Erythroblast (primary cell): ENCODE measurements at regions not wholly inside any gene's neighbourhood (a gene's known extent, or its start where the extent isn't known, plus 50 kb on each side); places are given as distances from the start of the nearest gene placed in this dataset.

Experiments
- GATA1 ChIP-seq: IDR thresholded peaks from 2 replicates; pipeline ENCODE4 v1.6.1; 2011; ENCODE audit warnings: low read depth, mild to moderate bottlenecking, control low read depth, low read length, moderate library complexity
- POLR2A ChIP-seq: IDR thresholded peaks from 2 replicates; pipeline ENCODE4 v1.6.1; 2011; ENCODE audit warnings: mild to moderate bottlenecking, low read length

GRCh38 chr2:64937687-64938491 lies 51.3 kb upstream of the SLC1A4 start:
- TF ChIP-seq POLR2A (no peak), GATA1 (no peak)
